ENCODE measurements at regions not wholly inside any gene's neighbourhood (a gene's known extent, or its start where the extent isn't known, plus 50 kb on each side); places are given as distances from the start of the nearest gene placed in this dataset.

DNA sequence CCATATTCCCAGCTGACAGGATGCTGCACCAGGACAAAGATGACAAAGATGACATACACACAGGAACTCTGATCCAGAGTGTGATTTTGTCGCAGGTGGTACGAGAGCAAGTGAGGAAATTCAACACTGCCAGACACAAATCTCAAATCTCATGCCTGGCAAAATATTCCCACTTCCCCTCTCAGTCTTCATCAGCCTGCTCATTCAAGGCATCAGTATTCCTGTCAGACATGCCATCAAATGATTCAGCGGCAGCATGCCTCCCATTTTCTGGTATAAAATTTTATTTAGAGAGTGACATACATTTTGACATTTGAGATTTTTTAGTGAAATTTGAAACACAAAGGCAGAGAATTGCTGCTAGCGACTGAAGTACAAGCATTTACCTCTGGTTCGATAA lies 228.1 kb upstream of the LMCD1 start:
- TF ChIP-seq, protein P1, sequence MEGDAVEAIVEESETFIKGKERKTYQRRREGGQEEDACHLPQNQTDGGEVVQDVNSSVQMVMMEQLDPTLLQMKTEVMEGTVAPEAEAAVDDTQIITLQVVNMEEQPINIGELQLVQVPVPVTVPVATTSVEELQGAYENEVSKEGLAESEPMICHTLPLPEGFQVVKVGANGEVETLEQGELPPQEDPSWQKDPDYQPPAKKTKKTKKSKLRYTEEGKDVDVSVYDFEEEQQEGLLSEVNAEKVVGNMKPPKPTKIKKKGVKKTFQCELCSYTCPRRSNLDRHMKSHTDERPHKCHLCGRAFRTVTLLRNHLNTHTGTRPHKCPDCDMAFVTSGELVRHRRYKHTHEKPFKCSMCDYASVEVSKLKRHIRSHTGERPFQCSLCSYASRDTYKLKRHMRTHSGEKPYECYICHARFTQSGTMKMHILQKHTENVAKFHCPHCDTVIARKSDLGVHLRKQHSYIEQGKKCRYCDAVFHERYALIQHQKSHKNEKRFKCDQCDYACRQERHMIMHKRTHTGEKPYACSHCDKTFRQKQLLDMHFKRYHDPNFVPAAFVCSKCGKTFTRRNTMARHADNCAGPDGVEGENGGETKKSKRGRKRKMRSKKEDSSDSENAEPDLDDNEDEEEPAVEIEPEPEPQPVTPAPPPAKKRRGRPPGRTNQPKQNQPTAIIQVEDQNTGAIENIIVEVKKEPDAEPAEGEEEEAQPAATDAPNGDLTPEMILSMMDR (IDR thresholded peaks at IDR 0.05): no peak
- no peak for DNase-seq (ENCODE audit: low spot score)
- Histone ChIP-seq H3K27ac (no peak overlapping the region), H3K4me3 (no peak overlapping the region)

DNA sequence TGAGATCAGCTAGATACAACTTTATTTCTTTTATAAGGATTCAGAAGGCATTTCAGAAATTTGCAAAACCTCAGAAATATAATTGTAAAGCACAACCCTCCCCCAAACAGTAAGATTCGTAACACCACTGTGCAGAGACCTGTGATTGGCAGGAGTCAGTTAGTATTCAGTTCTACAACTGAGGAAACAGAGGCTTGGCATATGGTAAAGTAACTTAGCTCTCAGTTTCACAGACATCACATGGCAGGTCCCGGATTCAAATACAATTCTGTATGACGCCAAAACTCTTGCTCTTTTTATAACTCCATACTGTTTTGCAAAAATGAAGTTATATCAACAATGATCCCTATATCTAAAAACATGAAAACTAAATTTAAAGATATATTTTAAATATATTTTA lies 225.6 kb upstream of the LMCD1 start:
- no peak overlapping the region for H3K4me3 ChIP-seq
- DNase-seq (ENCODE audit: low spot score): no peak
- TF ChIP-seq, protein P1 (IDR thresholded peaks at IDR 0.05): no peak
- no peak overlapping the region for H3K27ac ChIP-seq

DNA sequence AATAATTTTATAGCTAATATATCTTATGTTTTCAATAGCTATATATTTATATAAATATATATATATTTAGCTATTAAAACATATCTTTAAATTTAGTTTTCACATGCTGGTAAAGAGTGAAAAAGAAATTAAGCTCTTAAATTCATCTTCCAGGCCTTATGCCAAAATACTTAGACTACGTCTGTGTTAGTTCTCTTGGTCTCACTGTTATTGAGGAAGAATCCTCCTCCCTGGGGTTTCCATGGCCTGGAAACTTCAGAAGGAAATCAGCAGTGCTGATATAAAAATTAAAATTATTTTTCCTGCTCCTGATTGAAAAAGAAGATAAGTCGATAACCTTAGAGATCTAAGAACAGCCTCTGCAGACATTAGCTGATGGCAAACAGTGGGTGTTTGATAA lies 225.1 kb upstream of the LMCD1 start:
- H3K4me3 ChIP-seq: no peak overlapping the region
- no peak for DNase-seq (ENCODE audit: low spot score)
- H3K27ac ChIP-seq: no peak overlapping the region
- TF ChIP-seq, protein P1 (IDR thresholded peaks at IDR 0.05): no peak

DNA sequence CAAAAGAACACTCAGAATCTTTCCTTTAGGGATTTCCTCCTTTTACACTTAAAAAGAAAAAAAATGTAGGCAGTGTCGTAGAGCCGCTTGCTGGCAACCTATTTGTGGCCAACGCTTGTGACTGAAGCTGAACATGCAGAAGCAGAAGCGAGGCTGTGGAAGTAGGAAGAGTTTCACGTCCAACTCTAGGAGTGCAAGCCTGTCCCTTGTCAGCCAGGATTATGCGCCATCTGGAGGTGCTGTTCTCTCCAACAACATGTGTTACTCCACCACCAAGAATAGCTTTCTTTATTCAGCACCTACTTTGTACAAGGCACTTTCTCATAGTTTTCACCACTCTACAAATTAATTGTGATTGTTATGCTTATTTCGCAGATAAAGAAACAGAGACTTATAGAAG lies 223.2 kb upstream of the LMCD1 start:
- no peak overlapping the region for H3K27ac ChIP-seq
- TF ChIP-seq, protein P1 (IDR thresholded peaks at IDR 0.05): no peak
- no peak overlapping the region for H3K4me3 ChIP-seq
- DNase-seq (ENCODE audit: low spot score): no peak

DNA sequence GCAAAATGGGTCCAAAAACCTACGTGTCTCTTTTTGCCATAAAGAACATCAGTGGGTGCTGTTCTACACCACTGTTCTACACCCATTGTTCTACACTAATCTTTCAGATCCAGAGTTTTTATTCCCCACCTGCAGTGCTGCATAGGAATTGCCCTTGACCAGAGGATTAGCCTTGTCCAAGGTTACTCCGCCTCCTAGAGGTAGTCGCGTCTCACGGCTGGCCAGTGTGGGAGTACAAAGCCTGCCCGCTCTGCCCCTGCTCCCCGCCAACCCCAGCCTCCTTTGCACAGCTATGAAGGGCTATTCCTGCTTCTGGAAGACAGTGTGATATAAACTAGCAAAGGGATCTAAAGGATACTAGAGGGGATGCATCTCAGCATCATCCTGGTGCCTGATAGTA lies 222.1 kb upstream of the LMCD1 start:
- TF ChIP-seq, protein P1 (IDR thresholded peaks at IDR 0.05): no peak
- no peak for DNase-seq (ENCODE audit: low spot score)
- no peak overlapping the region for H3K27ac ChIP-seq
- no peak overlapping the region for H3K4me3 ChIP-seq

DNA sequence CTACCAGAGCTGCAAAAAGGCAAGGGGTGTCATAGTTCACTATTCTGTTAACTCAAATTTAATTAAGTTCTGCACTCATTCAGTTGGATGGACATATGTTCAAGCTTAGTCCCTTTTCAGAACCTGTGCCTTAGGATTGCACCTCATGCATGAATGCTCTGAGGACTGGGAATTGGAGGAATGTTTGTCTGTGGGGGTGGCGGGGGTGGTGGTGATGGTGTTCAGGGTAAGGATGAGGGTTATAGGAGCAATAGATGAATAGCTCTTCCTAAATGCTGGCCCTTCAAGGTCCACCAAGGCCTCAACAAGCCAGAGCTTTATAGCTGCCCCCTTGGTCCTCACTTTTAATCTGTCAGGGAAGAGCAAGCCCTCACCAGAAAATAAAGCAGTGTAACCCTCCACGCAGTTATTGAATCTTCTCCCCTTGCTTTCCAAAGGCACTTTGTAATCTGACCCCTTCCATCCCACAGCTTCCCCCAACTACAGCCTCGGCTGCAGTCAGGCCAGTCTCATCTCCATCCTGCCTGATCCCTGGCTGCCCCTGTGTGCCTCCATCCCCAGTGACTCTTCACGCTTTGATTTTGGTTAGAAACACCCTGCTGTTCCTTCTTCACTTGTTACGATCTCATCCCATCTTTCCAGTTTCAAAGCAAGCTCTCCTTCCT lies 221.6 kb upstream of the LMCD1 start:
- TF ChIP-seq, protein P1 (IDR thresholded peaks at IDR 0.05): no peak
- DNase-seq (ENCODE audit: low spot score): no peak
- Histone ChIP-seq H3K4me3 (no peak overlapping the region), H3K27ac (no peak overlapping the region)

DNA sequence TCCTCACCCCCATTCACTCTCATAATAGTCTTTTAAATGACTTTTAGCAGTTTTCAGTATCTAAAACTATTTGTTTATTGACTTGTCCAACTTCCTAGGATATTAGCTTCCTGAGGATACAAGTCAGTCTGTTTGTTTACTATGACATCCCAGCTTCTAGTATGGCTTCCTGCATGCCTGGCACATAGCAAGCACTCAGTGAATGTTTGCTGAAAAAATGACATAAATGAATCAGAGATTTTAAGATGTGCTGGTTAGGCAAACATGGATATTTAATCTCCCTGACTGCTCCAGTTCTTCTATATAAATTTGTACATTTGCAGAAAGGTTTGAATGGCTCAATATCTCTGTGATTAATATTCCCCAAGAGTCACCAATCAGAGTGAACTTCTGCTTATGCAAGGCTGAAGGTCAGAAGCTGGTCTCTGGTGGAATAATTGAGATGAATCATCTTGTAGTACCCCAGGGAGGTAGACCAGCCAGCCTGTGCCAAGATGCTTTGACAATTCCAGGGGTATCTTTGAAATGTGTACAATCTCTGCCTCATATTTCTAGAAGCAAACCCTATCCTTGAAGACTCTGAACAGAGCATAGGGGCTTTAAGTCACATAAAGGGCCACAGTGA lies 219.0 kb upstream of the LMCD1 start:
- no peak for DNase-seq (ENCODE audit: low spot score)
- Histone ChIP-seq H3K27ac (no peak overlapping the region), H3K4me3 (no peak overlapping the region)
- TF ChIP-seq, protein P1 (IDR thresholded peaks at IDR 0.05): no peak
